Right atrium auricular region (tissue), 2 donors: ENCODE measurements at regions not wholly inside any gene's neighbourhood (a gene's known extent, or its start where the extent isn't known, plus 50 kb on each side); places are given as distances from the start of the nearest gene placed in this dataset.
"Not testable (repeated sequence)": the region's sequence is repeated elsewhere in the genome, so short reads cannot be mapped to it uniquely, and the experiment has no call there.

Experiments used
- DNase-seq: peaks from one replicate; pipeline ENCODE4 v3.0.0-alpha.2; 2019; ENCODE audit warnings: low spot score
- H3K27ac ChIP-seq, 2 donors: fragments of 200-600 bp; sonication (generic); 1 replicate in 1 of 2; 2 replicates in 1 of 2; pipeline ENCODE4 v1.5.1; 2016 to 2019
- H3K27me3 ChIP-seq, 2 donors: fragments of 200-600 bp; sonication (generic); one replicate each; pipeline versions ENCODE4 v1.5.1 to v1.6.0; 2017 to 2019
- H3K36me3 ChIP-seq: fragments of 200-600 bp; sonication (generic); one replicate; pipeline ENCODE4 v1.5.1; 2016
- H3K4me1 ChIP-seq, 2 donors: fragments of 200-600 bp; sonication (generic); one replicate each; pipeline versions ENCODE4 v1.5.1 to v1.6.0; 2017 to 2019
- H3K4me3 ChIP-seq, 2 donors: fragments of 200-600 bp; sonication (generic); 1 replicate in 1 of 2; 2 replicates in 1 of 2; pipeline ENCODE4 v1.5.1; 2017 to 2019; ENCODE audit warnings: mild to moderate bottlenecking in 1 of 2, moderate library complexity in 1 of 2
- H3K9me3 ChIP-seq, 2 donors: fragments of 200-600 bp; sonication (generic); one replicate each; pipeline ENCODE4 v1.5.1; 2019
- TF ChIP-seq, protein P1 (sequence below), 2 donors: fragments of 200-600 bp; sonication (generic); IDR thresholded peaks; one replicate each; pipeline ENCODE4 v1.5.1; 2019; ENCODE audit warnings: antibody characterized with exemption in 2 of 2

DNA sequence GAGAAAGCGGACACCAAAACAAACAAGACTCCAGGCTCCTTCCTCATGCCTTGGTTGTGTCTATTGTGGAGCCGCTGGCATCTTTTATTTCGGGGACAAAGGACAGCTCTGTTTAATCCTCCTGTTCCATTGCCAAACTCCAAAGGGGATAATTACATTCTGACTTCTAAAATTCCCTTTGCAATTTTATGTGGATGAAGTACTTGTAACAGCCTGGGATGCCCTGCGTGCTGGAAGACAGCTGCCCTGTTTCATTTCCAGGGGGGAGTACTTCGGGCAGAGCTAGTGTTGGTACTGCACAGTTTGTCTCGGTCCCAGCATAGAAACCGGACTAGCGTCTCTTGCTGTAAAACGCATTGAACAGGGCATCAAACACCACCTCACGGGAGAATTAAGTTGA lies 90.9 kb downstream of the BAMBI start:
- Histone ChIP-seq H3K4me3 (no peak overlapping the region), H3K36me3 (no peaks in the 10 kb centered on the region), H3K27ac (no peak overlapping the region), H3K9me3 (no peaks in the 10 kb centered on the region), H3K27me3 (no peaks in the 10 kb centered on the region), H3K4me1 (no peaks in the 10 kb centered on the region)
- TF ChIP-seq, protein P1, sequence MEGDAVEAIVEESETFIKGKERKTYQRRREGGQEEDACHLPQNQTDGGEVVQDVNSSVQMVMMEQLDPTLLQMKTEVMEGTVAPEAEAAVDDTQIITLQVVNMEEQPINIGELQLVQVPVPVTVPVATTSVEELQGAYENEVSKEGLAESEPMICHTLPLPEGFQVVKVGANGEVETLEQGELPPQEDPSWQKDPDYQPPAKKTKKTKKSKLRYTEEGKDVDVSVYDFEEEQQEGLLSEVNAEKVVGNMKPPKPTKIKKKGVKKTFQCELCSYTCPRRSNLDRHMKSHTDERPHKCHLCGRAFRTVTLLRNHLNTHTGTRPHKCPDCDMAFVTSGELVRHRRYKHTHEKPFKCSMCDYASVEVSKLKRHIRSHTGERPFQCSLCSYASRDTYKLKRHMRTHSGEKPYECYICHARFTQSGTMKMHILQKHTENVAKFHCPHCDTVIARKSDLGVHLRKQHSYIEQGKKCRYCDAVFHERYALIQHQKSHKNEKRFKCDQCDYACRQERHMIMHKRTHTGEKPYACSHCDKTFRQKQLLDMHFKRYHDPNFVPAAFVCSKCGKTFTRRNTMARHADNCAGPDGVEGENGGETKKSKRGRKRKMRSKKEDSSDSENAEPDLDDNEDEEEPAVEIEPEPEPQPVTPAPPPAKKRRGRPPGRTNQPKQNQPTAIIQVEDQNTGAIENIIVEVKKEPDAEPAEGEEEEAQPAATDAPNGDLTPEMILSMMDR (IDR thresholded peaks at IDR 0.05) = no peak
- DNase-seq = no peak

DNA sequence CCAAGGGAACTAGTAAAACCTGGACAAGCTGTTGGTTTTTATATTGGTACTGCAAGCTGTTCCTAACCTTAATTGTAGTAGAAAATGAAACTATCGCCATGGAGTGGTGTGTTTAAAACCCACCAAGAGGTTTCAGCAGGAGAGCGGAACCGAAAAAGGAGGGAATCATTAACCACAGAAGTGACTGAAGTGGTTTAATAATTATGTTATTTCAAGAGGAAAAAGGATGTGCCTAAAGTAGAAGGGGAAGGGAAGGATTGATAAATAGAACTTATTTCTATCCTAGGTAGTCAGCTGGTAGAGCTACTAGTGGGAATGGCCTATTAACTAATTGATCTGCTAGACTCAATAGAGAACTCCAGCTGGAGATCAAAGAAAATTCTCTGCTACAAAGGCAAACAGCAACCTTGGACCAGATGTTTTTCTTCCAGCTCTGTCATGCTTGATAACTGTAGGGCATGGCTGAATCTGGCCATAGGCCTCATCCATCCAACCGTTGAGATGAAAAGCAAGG lies 91.8 kb downstream of the BAMBI start:
- Histone ChIP-seq H3K9me3 (no peaks in the 10 kb centered on the region), H3K27me3 (no peaks in the 10 kb centered on the region), H3K4me3 (no peak overlapping the region), H3K27ac (no peak overlapping the region), H3K4me1 (no peaks in the 10 kb centered on the region), H3K36me3 (no peaks in the 10 kb centered on the region)
- TF ChIP-seq, protein P1 (IDR thresholded peaks at IDR 0.05) = no peak
- no peak for DNase-seq

DNA sequence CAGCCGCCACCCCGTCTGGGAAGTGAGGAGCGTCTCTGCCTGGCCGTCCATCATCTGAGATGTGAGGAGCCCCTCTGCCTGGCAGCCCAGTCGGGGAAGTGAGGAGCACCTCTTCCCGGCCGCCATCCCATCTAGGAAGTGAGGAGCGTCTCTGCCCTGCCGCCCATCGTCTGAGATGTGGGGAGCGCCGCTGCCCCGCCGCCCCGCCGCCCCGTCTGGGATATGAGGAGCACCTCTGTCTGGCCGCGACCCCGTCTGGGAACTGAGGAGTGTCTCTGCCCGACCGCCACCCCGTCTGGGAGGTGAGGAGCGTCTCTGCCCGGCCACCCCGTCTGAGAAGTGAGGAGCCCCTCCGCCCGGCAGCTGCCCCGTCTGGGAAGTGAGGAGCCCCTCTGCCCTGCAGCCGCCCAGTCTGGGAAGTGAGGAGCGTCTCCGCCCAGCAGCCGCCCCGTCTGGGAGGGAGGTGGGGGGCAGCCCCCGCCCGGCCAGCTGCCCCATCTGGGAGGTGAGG lies 94.3 kb downstream of the BAMBI start:
- not testable (repeated sequence) for H3K27me3 ChIP-seq, H3K36me3 ChIP-seq, DNase-seq, H3K9me3 ChIP-seq, H3K27ac ChIP-seq, H3K4me3 ChIP-seq, H3K4me1 ChIP-seq

DNA sequence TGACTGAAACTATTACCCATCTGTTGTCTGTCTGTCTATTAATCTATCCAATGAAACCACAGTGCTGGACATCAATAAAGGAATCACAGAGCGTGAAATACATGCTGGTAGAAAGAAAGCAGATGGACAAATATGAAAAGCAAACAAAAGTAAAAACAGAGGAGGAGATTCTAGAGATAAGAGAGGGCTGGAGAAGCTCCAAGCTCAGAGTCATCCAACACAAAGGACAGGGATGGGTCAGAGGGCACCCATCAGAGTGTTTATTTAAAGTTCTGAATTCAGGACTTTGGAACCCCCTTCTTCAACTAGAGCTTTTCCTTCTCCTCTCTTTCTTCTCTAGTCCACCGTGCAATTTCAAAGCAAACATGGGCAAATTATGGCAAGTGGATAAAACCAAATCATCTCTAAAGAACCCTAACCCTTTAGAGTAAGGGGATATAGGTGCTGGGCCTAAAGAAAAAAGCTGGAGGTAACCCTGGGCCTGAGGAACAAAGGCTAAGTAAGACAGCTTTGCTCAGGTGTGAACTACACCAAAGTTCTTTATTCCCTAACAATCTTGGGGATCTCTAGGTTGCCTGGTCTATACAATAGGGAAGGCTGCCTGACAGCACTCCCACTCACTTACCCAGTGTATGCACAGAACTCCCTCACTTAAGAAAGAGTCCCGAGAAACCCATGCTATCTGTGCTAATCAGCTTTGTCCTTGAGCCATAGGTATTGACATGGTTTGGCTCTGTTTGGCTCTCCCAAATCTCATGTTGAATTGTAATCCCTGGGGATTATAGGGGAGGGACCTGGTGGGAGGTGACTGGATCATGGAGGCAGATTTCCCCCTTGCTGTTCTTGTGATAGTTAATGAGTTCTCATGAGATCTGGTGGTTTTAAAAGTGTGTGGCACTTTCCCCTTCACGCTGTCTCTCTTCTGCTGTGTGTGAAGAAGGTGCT lies 97.0 kb downstream of the BAMBI start:
- no peak for DNase-seq

DNA sequence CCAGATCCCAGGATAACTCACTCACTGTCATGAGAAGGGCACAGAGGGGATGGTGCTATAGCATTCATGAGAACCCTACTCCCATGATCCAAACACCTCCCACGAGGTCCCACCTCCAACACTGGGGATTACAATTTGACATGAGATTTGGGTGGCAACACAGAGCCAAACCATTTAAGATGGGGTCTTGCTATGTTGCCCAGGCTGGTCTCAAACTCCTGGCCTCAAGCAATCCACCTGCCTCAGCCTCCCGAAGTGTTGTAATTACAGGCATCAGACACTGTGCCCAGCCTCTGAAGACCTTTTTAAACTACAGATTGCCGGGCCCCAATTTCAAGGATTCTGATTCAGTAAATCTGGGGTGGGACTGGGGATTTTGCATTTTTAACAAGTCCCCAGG lies 98.5 kb downstream of the BAMBI start:
- TF ChIP-seq, protein P1 (IDR thresholded peaks at IDR 0.05) = no peak
- Histone ChIP-seq H3K4me1 (no peaks in the 10 kb centered on the region), H3K36me3 (no peaks in the 10 kb centered on the region), H3K27ac (no peak overlapping the region), H3K9me3 (no peaks in the 10 kb centered on the region), H3K4me3 (no peak overlapping the region), H3K27me3 (no peaks in the 10 kb centered on the region)
- DNase-seq = no peak

More for the DNA sequence above, 97.0 kb downstream of the BAMBI start:
- Histone ChIP-seq H3K9me3 (no peaks in the 10 kb centered on the region), H3K4me1 (no peaks in the 10 kb centered on the region), H3K36me3 (no peaks in the 10 kb centered on the region), H3K4me3 (no peak overlapping the region), H3K27ac (no peak overlapping the region), H3K27me3 (no peaks in the 10 kb centered on the region)
- TF ChIP-seq, protein P1 (IDR thresholded peaks at IDR 0.05) = no peak

DNA sequence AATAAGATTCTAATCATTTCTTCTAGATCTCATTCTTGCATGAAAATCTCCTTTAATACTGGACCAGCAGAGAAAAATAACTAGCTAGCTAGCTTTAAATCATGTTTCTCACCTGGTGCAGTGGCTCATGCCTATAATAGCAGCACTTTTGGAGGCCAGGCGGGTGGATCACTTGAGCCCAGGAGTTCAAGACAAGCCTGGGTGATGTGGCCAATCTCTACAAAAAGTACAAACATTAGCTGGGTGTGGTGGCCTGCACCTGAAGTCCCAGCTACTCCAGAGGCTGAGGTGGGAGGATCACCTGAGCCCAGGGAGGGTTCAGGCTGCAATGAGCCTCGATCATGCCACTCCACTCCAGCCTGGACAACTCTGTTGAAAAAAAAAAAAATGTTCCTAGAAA lies 99.2 kb downstream of the BAMBI start:
- H3K36me3 ChIP-seq = no peaks in the 10 kb centered on the region

More for the DNA sequence above, 99.2 kb downstream of the BAMBI start:
- DNase-seq = no peak
- TF ChIP-seq, protein P1 (IDR thresholded peaks at IDR 0.05) = no peak
- Histone ChIP-seq H3K4me1 (no peaks in the 10 kb centered on the region), H3K4me3 (no peak overlapping the region), H3K9me3 (no peaks in the 10 kb centered on the region), H3K27ac (no peak overlapping the region), H3K27me3 (no peaks in the 10 kb centered on the region)
